ENCODE measurements at regions not wholly inside any gene's neighbourhood (a gene's known extent, or its start where the extent isn't known, plus 50 kb on each side); places are given as distances from the start of the nearest gene placed in this dataset.
"Not testable (repeated sequence)": the region's sequence is repeated elsewhere in the genome, so short reads cannot be mapped to it uniquely, and the experiment has no call there.

DNA sequence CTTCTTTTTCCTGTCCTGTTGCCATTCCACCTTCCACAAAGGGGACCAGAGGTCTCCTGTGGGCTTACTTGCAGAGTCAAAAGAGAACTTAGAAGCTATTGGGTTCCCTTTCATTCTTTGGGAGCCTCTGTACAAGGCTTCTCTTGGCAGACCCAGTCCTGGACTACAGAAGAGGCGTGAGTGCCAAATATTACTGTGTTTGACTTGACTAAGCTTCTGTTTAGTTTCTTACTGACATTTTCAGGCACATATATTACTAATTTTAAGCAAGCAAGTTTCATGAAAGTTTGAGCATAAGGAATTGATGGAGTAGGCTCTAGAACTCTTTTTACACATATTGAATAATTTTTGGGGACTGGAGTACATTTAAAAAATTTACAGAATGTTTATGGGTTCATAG, 254.4 kb downstream of the HAPSTR1 start:
- no peak for DNase-seq

DNA sequence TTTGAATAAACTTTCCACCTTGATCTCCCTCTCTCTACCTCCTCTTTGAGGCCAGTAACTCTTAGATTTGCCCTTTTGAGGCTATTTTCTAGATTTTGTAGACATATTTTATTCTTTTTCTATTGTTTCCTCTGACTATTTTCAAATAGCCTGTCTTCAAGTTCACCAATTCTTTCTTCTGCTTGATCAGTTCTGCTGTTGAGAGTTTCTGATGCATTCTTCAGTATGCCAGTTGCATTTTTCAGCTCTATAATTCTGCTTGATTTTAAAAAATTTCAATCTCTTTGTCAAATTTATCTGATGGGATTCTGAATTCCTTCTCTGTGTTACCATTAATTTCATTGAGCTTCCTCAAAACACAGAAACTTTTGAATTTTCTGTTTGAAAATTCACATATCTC, 257.5 kb downstream of the HAPSTR1 start:
- no peak for DNase-seq

- not testable (repeated sequence) for DNase-seq
Observed at GRCh38 chr16:9349373-9349960, 258.0 kb downstream of the HAPSTR1 start.

DNA sequence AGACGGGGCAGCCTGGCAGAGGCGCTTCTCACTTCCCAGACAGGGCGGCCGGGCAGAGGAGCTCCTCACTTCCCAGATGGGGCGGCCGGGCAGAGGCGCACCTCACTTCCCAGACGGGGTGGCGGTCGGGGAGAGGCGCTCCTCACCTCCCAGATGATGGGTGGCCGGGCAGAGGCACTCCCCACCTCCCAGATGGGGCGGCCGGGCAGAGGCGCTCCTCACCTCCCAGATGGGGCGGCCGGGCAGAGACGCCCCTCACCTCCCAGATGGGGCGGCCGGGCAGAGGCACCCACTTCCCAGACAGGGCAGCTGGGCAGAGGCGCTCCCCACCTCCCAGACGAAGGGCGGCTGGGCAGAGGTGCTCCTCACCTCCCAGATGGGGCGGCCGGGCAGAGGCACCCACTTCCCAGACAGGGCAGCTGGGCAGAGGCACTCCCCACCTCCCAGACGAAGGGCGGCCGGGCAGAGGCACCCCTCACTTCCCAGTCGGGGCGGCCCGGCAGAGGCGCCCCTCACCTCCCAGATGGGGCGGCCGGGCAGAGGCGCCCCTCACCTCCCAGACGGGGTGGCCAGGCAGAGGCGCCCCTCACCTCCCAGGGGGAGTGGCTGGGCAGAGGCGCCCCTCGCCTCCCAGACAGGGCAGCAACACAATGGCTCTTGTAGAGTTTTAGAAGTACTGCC, 258.8 kb downstream of the HAPSTR1 start:
- DNase-seq: not testable (repeated sequence)

- DNase-seq: no peak
Observed at GRCh38 chr16:9351440-9351839, 260.0 kb downstream of the HAPSTR1 start.

DNA sequence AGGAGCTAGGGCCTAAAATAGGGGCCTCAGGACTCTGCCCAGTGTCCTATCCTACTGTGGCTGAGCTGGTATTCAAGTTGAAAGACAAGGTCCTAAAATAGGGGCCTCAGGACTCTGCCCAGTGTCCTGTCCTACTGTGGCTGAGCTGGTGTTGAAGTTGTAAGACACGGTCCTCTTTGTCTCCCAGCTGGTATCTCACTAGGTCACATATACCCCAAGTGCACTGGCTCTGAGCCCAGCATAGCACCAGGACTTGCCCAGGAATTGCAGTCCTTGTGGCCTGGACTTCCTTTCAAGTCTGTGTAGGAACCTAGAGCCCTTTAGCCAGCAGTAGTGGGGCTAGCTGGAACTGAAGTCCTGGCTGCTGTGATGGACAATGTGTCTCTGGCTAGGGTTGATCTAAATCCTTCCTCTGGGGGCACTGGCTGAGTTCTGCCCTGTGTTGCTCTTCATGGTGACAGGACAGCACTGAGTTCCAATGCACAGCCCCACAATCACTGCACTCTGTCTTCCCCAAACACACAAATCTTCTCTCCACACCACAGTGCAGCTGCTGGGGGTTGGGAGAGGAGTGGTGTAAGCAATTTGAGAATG, 260.5 kb downstream of the HAPSTR1 start:
- no peak for DNase-seq

GRCh38 chr16:9357829-9358228, 266.4 kb downstream of the HAPSTR1 start:
- DNase-seq: no peak

GRCh38 chr16:9360075-9360474, 268.6 kb downstream of the HAPSTR1 start:
- DNase-seq: no peak

DNA sequence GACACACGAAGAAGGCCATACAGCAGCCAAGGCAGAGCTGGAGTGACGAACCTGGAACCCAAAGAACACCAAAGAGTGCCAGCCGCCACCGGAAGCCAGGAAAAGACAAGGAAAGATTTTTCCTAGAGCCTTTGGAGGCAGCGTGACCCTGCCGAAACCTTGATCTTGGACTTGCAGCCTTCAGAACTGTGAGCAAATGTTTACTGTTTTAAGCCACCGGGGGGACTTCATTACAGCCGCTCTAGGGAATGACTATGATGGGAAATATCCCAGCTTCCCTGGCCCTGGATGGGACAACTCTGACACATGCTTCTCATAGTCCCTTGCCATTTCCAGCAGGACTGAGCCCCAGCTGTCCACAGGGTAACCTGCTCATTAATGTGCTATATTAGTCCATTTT, 270.6 kb downstream of the HAPSTR1 start:
- DNase-seq: no peak

- no peak for DNase-seq
Observed at GRCh38 chr16:9362604-9363003, 271.2 kb downstream of the HAPSTR1 start.

GRCh38 chr16:9363520-9363919, 272.1 kb downstream of the HAPSTR1 start:
- no peak for DNase-seq

DNA sequence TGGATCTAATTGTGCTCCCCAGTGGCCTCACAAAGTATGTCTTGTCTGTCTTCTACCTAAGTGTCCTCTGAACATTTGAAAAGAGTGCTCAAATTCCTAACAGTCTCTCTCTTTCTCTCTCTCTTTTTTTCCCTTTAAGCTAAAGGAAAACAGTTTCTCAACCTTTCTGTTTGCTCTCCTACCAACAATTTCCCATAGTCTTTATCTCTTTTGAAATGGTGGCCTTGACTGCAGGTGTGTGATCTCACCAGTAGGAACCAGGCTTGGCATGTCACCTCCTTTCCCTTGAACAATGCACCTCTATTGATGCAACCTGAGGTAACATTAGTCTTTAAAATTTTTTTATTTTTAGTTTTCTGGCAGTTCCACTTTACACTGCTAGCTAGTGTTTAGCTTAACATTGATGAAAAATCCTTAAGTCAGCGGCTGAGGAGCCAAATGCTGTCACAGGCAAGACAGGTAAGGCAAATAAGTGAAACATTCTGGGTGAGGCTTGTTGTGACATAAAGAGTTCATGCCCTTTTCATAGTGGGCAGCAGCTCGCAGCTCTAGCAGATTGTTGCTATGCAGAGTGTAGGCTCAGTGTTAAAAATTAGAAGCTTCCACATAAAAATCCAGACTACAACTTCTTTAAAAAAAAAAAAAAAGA, 273.4 kb downstream of the HAPSTR1 start:
- no peak for DNase-seq

DNA sequence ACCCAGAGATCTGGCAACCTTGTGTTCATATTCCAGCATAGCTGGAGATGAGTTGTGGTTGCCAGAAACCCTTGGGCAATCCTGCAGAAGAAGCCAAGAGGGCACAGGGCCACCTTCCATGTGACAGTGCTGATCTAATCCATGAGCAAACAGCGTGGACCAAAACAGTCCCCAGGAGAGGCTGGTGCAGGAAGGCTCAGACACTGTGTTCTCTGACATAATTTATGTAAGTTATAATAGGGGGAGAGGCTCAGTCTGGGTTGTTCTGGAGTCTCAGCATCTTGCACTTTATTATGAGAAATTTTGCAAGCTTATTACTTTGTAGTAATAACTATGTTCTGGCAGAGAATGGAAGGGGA, 273.9 kb downstream of the HAPSTR1 start:
- no peak for DNase-seq

DNA sequence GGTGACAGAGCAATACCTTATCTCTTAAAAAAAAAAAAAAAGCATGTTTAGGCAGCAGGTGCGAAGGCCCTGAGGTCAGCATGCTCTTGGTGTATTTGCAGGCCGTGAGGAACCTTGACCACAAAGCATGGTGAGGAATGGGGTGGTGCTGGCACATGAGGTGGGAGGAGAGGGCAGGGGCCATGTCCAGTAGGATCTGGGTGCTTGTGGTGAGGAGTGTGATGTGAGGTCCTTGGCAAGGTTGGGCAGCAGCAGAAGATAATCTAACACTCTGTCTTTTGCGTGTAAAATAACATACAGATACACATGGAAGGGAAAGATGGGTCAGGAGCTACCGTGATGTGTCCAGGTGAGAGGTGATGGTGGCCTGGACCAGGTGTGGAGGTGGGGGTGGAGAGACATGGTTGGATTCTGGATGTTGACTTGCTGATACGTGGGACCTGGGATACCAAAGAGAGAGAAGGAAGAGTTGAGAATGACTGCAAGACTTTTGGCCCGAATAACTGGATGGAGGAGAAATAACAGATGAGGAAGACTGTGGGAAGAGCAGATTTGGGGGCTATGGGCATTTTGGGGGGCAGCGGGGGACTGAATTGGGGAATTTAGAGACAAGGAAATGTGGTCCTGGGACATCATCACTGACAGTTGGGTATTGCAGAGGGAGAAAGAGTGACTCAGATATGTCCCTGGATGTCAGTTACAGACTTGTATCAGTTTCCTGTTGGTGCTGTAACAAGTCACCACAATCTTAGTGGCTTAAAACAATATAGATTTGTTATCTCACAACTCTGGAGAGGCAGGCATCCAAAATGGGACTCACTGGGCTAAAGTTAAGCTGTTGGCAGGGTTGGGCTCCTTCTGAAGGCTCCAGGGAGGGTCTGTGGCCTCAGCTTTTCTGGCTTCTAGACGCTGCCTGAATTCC, 274.9 kb downstream of the HAPSTR1 start:
- DNase-seq: no peak

DNA sequence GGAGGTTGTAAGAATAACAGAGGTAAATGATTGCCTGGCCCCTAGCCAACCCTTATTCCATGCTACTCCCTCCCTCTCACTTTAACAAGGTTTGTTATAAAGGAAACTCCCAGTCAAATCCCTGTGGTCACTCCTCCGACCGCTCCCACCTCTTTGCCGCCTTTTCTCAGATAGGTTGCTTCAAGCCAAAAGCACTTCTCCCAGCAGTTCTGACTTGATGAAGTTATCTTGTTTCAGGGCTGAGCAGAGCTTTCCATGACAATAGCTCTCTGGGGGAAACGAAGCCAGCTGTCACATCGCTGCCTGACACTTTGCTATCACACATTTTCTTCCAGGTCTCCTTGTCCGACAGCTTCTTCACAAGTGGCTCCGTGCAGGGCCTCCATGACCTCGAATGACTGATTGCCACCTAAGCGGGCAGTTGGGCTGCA, 278.6 kb downstream of the HAPSTR1 start:
- DNase-seq: no peak

GRCh38 chr16:9371713-9372448, 280.4 kb downstream of the HAPSTR1 start:
- DNase-seq: no peak

GRCh38 chr16:9372934-9373890, 281.8 kb downstream of the HAPSTR1 start:
- no peak for DNase-seq

DNA sequence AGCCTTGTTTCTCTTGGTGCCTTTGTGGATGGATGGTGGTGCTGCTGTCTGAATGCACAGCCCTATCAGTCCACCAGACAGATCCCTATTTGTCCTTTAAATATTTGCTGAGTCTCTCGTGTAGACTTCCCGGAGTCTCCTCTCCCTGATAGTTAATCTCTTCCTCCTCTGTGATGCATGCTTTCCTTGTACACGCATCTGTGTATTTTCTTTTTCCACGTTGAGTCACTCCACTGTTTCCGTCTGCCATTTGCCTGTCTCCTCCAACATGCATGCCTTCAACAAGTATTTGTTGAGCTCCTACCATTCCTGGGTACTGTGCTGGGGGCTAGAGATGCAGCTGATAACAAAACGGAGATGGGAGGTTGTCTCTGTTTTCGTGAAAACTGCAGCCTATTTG, 282.6 kb downstream of the HAPSTR1 start:
- DNase-seq: no peak

DNA sequence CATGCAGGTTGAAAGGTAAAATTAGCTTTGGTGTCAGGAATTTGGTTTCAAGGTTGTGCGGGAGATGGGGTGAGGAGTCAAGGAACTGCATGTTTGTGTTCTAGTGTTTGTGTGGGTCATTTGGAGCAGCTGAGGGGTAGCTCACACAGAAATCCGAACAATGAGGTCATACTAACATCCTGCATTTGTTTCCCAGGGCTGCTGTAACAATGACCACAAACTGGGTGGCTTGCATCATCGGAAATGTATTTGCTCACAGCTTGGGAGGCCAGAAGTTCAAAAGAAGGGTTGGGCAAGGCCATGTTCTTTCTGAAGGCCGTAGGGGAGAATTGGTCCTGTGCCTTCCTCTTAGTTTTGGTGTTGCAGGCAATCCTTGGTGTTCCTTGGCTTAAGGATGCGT, 287.4 kb downstream of the HAPSTR1 start:
- no peak for DNase-seq

DNA sequence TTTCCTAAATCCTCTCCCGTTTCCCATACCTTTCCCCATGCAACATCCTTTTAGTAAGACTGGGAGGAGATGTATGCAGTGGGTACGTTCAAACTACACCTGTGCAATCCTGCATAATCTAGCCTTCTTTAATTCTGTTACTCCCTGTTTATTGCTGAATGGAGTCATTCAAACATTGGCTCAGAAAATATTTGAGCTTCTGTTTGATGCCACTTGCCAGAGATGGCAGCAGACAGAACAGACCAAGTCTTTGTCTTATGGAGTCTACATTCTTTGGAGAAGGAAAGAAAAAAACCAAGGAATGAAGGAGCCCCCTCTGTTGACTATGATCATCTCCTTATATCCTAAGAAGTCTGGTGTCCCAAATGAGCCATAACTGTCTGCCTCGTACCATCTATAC, 288.8 kb downstream of the HAPSTR1 start:
- no peak for DNase-seq

DNA sequence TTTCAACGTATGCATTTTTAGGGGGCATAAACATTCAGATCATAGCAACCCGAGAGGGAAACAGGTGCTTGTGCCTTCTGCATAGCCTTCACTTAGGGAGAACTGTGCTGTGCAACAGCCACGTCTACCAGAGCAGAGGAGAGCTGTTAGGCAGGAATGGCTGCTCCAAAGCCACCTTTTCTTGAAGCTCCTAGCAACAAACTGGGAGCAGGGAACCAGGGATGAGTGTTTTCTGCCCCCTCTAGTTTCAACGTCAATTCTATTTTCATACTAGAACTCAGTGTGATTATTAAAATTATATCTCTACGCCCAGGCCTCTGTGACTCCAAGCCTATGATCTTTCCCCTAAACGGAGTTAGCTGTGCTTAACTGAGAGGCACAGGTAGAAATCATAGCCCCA, 290.0 kb downstream of the HAPSTR1 start:
- no peak for DNase-seq

Measured in NCI-H526 (cell line).